ENCODE measurements at regions not wholly inside any gene's neighbourhood (a gene's known extent, or its start where the extent isn't known, plus 50 kb on each side); places are given as distances from the start of the nearest gene placed in this dataset.

DNA sequence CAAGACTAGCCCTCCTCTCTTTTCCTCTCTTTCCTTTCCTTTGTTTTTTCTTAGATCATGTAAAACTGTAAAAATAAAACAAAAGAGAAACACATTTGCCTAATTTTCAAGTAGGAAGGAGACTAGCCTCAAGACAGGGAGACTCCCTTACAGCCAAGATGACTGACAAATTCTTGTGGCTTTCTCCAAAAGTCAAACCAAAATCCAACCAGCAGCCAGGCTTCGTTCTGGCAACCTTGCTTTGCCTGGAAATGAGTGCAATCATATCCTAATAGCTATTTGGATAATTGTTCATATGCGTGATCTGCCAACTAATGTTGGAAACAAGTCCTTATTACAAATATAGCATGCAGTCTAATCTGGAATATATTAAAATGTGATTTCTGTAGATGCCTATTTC lies 868.9 kb upstream of the SOX9 start:
- intact Hi-C loops (cut with micrococcal nuclease) = no loop called here
- no TSS peak for BruUV-seq (replicated peaks)

DNA sequence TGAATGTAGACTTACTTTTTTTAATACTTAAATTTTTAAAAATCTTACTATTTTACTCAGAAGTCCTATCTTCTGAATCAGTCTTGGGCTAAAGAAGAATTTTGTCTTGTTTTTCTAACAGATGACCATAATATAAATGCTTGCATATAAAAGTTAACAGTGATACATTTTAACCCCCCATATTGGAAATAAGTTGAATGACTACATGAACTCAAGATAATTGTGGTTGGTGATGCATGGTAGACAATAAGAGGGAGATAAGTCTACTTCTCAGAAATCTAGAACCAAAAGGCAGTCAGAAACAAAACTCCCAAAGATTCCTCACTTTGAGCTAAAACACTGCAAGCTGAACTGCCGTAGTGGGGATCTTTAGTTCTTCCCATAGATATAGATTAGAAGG lies 868.4 kb upstream of the SOX9 start:
- no TSS peak for BruUV-seq (replicated peaks)
- Mint-ChIP-seq H3K9me3 (ENCODE audit: unreplicated experiment) (no peaks in the 10 kb centered on the region), H3K36me3 (ENCODE audit: insufficient read depth, unreplicated experiment) (no peaks in the 10 kb centered on the region), H3K27ac (ENCODE audit: low read depth, unreplicated experiment) (no peak overlapping the region), H3K27me3 (ENCODE audit: insufficient read depth, unreplicated experiment) (no peaks in the 10 kb centered on the region), H3K4me3 (ENCODE audit: unreplicated experiment) (no peak overlapping the region), H3K4me1 (ENCODE audit: insufficient read depth, unreplicated experiment) (no peaks in the 10 kb centered on the region)
- TF ChIP-seq, protein P1, sequence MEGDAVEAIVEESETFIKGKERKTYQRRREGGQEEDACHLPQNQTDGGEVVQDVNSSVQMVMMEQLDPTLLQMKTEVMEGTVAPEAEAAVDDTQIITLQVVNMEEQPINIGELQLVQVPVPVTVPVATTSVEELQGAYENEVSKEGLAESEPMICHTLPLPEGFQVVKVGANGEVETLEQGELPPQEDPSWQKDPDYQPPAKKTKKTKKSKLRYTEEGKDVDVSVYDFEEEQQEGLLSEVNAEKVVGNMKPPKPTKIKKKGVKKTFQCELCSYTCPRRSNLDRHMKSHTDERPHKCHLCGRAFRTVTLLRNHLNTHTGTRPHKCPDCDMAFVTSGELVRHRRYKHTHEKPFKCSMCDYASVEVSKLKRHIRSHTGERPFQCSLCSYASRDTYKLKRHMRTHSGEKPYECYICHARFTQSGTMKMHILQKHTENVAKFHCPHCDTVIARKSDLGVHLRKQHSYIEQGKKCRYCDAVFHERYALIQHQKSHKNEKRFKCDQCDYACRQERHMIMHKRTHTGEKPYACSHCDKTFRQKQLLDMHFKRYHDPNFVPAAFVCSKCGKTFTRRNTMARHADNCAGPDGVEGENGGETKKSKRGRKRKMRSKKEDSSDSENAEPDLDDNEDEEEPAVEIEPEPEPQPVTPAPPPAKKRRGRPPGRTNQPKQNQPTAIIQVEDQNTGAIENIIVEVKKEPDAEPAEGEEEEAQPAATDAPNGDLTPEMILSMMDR (IDR thresholded peaks at IDR 0.05; ENCODE audit: unreplicated experiment) = no peak
- POLR2A ChIA-PET = interaction anchor here (0.9 kb wide), 1 partner anchor 381 kb away, joined by 3 read pairs; no protein-coding TSS in a partner anchor
- intact Hi-C loops (cut with micrococcal nuclease) = no loop called here
- CTCF ChIA-PET = interaction anchor here (0.6 kb wide), 1 partner anchor 1286 kb away, joined by 3 read pairs; no protein-coding TSS in a partner anchor
- no peak for DNase-seq (ENCODE audit: unreplicated experiment)

More for the DNA sequence above, 868.9 kb upstream of the SOX9 start:
- Mint-ChIP-seq H3K27ac (ENCODE audit: low read depth, unreplicated experiment) (no peak overlapping the region), H3K36me3 (ENCODE audit: insufficient read depth, unreplicated experiment) (no peaks in the 10 kb centered on the region), H3K4me3 (ENCODE audit: unreplicated experiment) (no peak overlapping the region), H3K27me3 (ENCODE audit: insufficient read depth, unreplicated experiment) (no peaks in the 10 kb centered on the region), H3K4me1 (ENCODE audit: insufficient read depth, unreplicated experiment) (no peaks in the 10 kb centered on the region), H3K9me3 (ENCODE audit: unreplicated experiment) (no peaks in the 10 kb centered on the region)
- DNase-seq (ENCODE audit: unreplicated experiment) = no peak
- ChIA-PET CTCF (interaction anchor here (0.9 kb wide), 1 partner anchor 52 kb away, joined by 3 read pairs; no protein-coding TSS in a partner anchor), POLR2A (interaction anchor here (0.9 kb wide), 1 partner anchor 382 kb away, joined by 3 read pairs; no protein-coding TSS in a partner anchor)
- TF ChIP-seq, protein P1 (IDR thresholded peaks at IDR 0.05; ENCODE audit: unreplicated experiment) = no peak

DNA sequence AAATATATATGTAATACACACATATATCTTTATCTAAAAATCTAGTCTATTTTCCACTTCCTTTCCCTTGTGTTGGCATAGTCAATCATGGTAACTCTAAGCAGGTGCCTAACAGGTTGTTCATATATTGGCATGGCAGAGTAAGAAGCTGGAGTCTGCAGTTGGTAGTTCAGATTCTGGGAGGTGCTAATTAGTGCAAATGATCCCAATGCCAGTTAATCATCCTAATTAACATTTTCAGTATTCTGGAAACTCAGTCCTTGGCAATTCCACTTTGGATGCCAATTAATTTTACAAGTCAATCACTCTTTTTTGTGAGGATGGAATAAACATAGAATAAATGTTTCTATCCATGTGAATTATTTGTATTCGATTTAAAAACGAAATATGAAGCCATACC lies 863.7 kb upstream of the SOX9 start:
- H3K36me3 Mint-ChIP-seq (ENCODE audit: insufficient read depth, unreplicated experiment) = no peaks in the 10 kb centered on the region
- ChIA-PET CTCF (no interaction called here), POLR2A (no interaction called here)
- H3K9me3 Mint-ChIP-seq (ENCODE audit: unreplicated experiment) = no peaks in the 10 kb centered on the region
- no TSS peak for BruUV-seq (replicated peaks)
- DNase-seq (ENCODE audit: unreplicated experiment) = no peak
- intact Hi-C loops (cut with micrococcal nuclease) = no loop called here
- no peaks in the 10 kb centered on the region for H3K27me3 Mint-ChIP-seq (ENCODE audit: insufficient read depth, unreplicated experiment)
- peaks cover 5% of the 10 kb centered on the region for H3K4me1 Mint-ChIP-seq (ENCODE audit: insufficient read depth, unreplicated experiment)
- TF ChIP-seq, protein P1 (IDR thresholded peaks at IDR 0.05; ENCODE audit: unreplicated experiment) = no peak
- H3K4me3 Mint-ChIP-seq (ENCODE audit: unreplicated experiment) = no peak overlapping the region
- H3K27ac Mint-ChIP-seq (ENCODE audit: low read depth, unreplicated experiment) = no peak overlapping the region

DNA sequence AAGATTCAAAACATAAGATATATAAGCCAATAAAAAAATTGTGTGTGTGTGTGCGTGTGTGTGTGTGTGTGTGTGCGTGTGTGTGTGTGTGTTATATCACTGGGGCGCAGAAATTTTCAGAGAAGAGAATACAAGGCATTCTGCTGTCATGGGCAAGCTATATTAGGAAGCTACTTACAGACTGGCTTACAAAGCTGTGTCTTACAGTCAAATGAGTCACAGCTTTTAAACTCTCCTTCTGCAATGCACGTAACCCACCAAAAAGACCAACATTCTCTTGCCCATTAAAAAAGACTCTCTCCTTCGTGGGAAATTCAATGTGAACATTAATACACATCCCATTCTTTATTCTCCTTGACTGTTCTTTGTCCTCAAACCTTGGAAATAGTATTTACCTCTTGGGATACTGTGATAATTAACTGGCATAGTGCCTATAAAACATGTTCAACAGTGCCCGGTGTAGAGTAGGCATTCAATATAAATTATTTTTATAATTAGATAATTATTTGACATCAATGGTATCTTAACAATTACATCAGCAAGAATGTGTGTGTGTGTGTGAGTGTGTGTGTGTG lies 860.4 kb upstream of the SOX9 start:
- CTCF ChIA-PET = interaction anchor here (0.7 to 1.5 kb wide), 4 partner anchors 23 to 861 kb away, joined by 3 to 4 read pairs (median 3); partner anchors contain the start of gene SOX9
- Mint-ChIP-seq H3K9me3 (ENCODE audit: unreplicated experiment) (peaks cover 5% of the 10 kb centered on the region), H3K27me3 (ENCODE audit: insufficient read depth, unreplicated experiment) (no peaks in the 10 kb centered on the region), H3K4me3 (ENCODE audit: unreplicated experiment) (no peak overlapping the region), H3K4me1 (ENCODE audit: insufficient read depth, unreplicated experiment) (peaks cover 5% of the 10 kb centered on the region), H3K27ac (ENCODE audit: low read depth, unreplicated experiment) (no peak overlapping the region), H3K36me3 (ENCODE audit: insufficient read depth, unreplicated experiment) (no peaks in the 10 kb centered on the region)
- TF ChIP-seq, protein P1 (IDR thresholded peaks at IDR 0.05; ENCODE audit: unreplicated experiment) = no peak
- BruUV-seq (replicated peaks) = no TSS peak
- POLR2A ChIA-PET = no interaction called here
- intact Hi-C loops (cut with micrococcal nuclease) = no loop called here
- DNase-seq (ENCODE audit: unreplicated experiment) = no peak

Measured in MCF 10A (cell line).